GM19468 (cell line): ENCODE measurements at regions not wholly inside any gene's neighbourhood (a gene's known extent, or its start where the extent isn't known, plus 50 kb on each side); places are given as distances from the start of the nearest gene placed in this dataset.
"Not testable (repeated sequence)": the region's sequence is repeated elsewhere in the genome, so short reads cannot be mapped to it uniquely, and the experiment has no call there.

Source experiments
- ATAC-seq: cut with Tn5 transposase; IDR thresholded peaks from one replicate; pipeline ENCODE4 v1.9.1; 2021; ENCODE audit warnings: mild to moderate bottlenecking, moderate library complexity, moderate number of reproducible peaks; ENCODE audit not compliant: unreplicated experiment; ENCODE audit errors: extremely low read depth

GRCh38 chr4:93888308-93888707 lies 59.8 kb downstream of the ATOH1 start:
- no peak for ATAC-seq

GRCh38 chr4:93888768-93889167 lies 60.2 kb downstream of the ATOH1 start:
- no peak for ATAC-seq

GRCh38 chr4:93891244-93891643 lies 62.7 kb downstream of the ATOH1 start:
- no peak for ATAC-seq

- ATAC-seq = no peak
These were observed 66.4 kb downstream of the ATOH1 start for GRCh38 chr4:93894995-93895394.

GRCh38 chr4:93896516-93896915 lies 68.0 kb downstream of the ATOH1 start:
- ATAC-seq = no peak

- peak; percentile 42 for ATAC-seq
These were observed 69.0 kb downstream of the ATOH1 start for GRCh38 chr4:93897559-93897958.

GRCh38 chr4:93908778-93909177 lies 80.2 kb downstream of the ATOH1 start:
- no peak for ATAC-seq

GRCh38 chr4:93911671-93912070 lies 83.1 kb downstream of the ATOH1 start:
- no peak for ATAC-seq

GRCh38 chr4:93912146-93912545 lies 83.6 kb downstream of the ATOH1 start:
- no peak for ATAC-seq

- no peak for ATAC-seq
These were observed 90.3 kb downstream of the ATOH1 start for GRCh38 chr4:93918856-93919255.

GRCh38 chr4:93923570-93923969 lies 95.0 kb downstream of the ATOH1 start:
- not testable (repeated sequence) for ATAC-seq

- ATAC-seq = no peak
These were observed 118.7 kb downstream of the ATOH1 start for GRCh38 chr4:93947286-93947685.

- ATAC-seq = not testable (repeated sequence)
These were observed 121.7 kb downstream of the ATOH1 start for GRCh38 chr4:93950239-93950638.

- no peak for ATAC-seq
These were observed 128.6 kb downstream of the ATOH1 start for GRCh38 chr4:93957186-93957585.

GRCh38 chr4:93960450-93960849 lies 131.9 kb downstream of the ATOH1 start:
- ATAC-seq = no peak

GRCh38 chr4:93960916-93961315 lies 132.4 kb downstream of the ATOH1 start:
- no peak for ATAC-seq

- no peak for ATAC-seq
These were observed 153.0 kb downstream of the ATOH1 start for GRCh38 chr4:93981594-93981993.

- ATAC-seq = no peak
These were observed 153.7 kb downstream of the ATOH1 start for GRCh38 chr4:93982255-93982654.

- ATAC-seq = peak; percentile 91
These were observed 154.6 kb downstream of the ATOH1 start for GRCh38 chr4:93983140-93983539.

GRCh38 chr4:93994175-93994994 lies 165.8 kb downstream of the ATOH1 start:
- ATAC-seq = no peak

GRCh38 chr4:93996895-93997294 lies 168.3 kb downstream of the ATOH1 start:
- no peak for ATAC-seq

- no peak for ATAC-seq
These were observed 172.0 kb downstream of the ATOH1 start for GRCh38 chr4:94000559-94000958.
